IMR-90 (cell line): ENCODE measurements at regions not wholly inside any gene's neighbourhood (a gene's known extent, or its start where the extent isn't known, plus 50 kb on each side); places are given as distances from the start of the nearest gene placed in this dataset.

Source experiments
- POLR2A ChIP-seq: IDR thresholded peaks from 2 replicates; pipeline ENCODE4 v1.6.1; 2012; ENCODE audit warnings: mild to moderate bottlenecking, low read depth, low read length
- RCOR1 ChIP-seq: IDR thresholded peaks from 2 replicates; pipeline ENCODE4 v1.6.1; 2012; ENCODE audit warnings: mild to moderate bottlenecking, low read length, improper control_type of control experiment; ENCODE audit not compliant: insufficient replicate concordance
- TF ChIP-seq, protein P1 (sequence below): conservative IDR thresholded peaks from 2 replicates; pipeline ENCODE4 v1.5.1; 2012; ENCODE audit warnings: mild to moderate bottlenecking, low read depth, low read length, improper control_type of control experiment

DNA sequence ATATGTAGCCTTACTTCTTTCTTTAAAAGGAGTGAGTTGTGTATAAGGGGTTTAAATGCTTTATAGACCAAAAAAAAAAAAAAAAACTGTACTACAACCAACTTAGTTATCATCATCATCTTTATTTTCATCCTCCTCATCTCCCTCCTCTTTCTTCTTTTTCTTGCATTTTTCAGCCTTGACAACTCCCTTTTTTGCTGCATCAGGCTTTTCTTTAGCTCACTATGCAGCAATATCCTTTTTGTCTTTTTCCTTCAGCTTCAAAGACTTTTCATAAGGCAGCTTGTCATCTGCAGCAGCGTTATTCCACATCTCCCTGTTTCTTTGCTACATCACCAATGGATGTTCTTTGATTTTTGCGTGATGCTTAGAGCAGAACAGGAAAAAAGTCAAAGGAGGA lies 526.0 kb downstream of the ZNF608 start:
- TF ChIP-seq RCOR1 (no peak), POLR2A (no peak)
- TF ChIP-seq, protein P1, sequence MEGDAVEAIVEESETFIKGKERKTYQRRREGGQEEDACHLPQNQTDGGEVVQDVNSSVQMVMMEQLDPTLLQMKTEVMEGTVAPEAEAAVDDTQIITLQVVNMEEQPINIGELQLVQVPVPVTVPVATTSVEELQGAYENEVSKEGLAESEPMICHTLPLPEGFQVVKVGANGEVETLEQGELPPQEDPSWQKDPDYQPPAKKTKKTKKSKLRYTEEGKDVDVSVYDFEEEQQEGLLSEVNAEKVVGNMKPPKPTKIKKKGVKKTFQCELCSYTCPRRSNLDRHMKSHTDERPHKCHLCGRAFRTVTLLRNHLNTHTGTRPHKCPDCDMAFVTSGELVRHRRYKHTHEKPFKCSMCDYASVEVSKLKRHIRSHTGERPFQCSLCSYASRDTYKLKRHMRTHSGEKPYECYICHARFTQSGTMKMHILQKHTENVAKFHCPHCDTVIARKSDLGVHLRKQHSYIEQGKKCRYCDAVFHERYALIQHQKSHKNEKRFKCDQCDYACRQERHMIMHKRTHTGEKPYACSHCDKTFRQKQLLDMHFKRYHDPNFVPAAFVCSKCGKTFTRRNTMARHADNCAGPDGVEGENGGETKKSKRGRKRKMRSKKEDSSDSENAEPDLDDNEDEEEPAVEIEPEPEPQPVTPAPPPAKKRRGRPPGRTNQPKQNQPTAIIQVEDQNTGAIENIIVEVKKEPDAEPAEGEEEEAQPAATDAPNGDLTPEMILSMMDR, result no peak
